ENCODE measurements at regions not wholly inside any gene's neighbourhood (a gene's known extent, or its start where the extent isn't known, plus 50 kb on each side); places are given as distances from the start of the nearest gene placed in this dataset.

DNA sequence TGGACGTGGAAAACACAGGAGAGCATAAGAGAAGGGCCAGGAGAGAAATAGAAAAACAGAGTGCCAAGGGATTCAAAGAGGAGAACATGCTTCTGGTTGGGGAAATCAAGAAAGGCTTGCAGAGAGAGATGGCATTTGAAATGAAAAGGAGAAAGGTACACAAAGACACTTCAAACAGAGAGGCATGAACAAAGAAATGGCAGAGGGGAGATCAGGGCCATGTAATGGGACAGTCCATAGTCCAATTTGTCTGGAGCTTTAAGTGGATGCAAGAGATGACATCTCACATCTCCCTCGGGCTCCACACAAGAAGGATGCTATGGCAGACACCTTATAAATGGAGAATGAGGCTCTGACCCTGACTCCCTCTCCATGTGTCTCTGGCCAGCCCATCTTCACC, 331.1 kb downstream of the MLLT3 start:
- DNase-seq (ENCODE audit: low read depth, low spot score) = no peak

DNA sequence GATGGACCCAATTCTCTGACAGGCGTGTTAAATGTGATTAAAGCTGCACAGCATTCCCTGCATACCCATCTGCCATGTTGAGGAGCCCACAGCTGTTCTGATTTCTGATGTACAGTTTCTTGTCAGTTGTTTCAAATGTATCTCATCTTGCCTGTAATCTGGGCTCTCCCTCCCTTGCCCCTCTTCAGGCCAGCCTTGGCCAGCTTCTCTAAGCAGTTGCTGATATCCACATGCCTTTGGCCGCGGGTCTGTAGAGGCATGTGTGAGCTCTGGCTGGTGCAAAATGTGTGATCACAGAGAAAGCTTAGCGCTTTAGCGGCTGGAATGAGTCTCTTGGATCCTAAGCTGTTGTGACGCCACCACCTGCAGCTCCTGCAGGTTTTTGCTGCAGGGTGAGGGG, 332.0 kb downstream of the MLLT3 start:
- DNase-seq (ENCODE audit: low read depth, low spot score) = no peak

DNA sequence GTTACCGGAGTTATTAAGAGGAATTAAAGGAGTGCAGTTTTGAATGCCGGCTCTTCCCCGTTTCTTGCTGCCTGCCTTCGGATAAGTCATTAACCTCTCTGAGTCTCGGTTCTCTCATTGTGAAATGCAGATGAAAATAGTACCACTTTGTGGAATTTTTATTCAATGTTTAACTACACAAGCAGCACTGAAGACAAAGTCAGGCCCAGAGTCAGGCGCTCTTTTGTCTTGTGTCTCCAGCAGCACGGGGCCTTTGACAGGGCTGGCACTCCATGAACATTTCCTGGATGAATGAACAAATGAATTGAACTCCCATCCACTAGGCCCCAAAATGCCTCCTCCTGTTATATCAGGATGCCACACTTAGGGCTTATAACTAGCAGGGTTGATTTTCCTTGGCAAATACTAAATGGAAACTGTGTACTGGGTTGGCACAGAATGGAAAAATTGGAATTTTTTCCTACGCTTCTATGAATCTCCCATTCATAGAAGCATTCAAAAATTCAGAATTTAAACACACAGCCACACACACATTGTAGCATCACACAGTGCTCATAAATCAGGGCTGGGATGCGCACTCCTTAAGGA, 332.8 kb downstream of the MLLT3 start:
- DNase-seq (ENCODE audit: low read depth, low spot score) = no peak

DNA sequence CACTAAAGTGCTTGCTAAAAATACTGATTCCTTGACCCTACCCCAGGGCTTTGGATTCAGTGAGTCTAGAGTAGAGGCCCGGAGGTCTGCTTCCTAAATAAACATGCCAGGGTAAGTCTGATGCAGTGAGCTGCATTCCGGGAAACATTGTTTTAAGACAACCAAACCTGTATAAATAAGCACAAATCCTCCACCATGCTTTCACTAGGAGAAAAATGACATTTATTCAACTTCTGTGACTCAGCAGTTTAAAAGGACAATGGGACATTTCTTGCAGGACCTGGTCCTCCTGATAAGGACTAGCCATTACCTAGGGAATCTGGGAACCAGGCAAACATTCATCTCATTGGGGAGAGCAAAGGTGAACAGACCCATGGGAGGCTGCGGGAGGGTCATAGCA, 335.3 kb downstream of the MLLT3 start:
- no peak for DNase-seq (ENCODE audit: low read depth, low spot score)

DNA sequence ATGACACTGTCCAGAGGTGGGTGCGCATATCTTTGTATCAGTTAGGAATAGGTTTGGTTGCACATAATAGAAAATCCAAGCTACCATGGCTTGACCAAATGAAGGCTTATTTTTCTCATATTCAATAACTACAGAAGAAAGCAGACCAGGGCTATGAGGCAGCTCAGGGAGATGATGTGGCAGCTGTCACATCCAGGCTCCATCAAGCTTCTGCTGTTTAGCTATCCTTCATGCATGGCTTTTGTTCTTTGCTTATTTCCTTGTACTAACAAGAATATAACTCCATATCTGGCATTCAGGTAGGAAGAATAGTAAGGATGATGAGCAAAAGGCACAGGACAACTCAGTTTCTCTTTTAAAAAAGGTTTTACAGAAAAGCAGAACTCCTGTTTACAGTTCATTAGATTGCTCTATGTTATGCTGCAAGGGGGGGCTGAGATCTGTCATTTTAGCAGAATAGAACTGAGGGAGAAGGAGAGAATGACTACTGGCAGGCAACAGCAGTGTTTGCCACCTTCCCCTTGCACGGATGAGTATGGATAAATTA, 336.1 kb downstream of the MLLT3 start:
- no peak for DNase-seq (ENCODE audit: low read depth, low spot score)

DNA sequence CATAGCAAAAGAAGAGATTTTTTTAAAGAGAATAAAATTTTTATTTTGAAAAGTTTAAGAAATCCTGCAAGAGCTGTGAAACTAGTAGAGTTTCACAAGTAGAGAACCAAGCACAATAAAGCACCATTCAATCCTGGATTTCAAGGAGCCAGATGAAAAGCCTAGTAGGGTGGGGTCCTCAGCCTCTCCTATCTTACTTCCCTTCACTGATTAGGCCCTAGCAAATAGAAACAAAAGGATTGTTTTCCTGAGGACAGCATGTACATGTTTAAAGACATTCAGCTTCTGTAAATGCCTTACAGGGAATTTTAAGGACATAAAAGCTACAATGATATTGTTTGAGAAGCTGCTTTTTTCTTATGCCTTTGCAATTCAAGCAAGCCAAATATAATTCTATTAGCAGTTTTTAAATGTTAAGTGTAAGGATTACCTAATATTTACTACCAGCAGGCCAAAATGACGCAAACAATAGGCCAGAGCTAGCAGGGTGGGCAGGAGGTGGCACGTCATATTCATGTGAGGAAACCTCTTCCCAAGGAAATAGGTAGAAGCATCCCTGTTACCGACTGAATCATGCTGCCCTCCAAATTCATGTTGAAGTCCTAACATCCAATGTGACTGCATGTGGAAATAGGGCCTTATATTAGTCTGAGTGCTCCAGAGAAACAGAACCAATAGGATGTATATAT, 337.6 kb downstream of the MLLT3 start:
- no peak for DNase-seq (ENCODE audit: low read depth, low spot score)

DNA sequence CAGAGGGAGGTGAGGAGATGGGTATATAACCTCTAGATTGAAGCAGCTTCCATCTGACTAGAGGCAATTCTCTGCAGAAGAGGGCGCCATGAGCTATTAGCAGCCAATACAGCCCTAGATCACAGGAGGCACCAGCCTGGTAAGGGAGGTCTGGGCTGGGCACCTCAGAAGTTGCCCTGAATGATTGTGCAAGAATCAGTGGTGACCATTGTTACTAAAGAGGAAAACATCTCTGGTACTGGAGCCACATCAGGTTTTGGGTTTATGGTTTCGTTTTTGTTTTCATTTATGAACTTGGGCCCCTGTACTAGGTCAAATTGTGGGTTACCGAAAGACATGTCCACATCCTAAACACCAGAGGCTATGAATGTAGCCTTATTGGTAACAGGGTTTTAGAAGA, 342.0 kb downstream of the MLLT3 start:
- no peak for DNase-seq (ENCODE audit: low read depth, low spot score)

DNA sequence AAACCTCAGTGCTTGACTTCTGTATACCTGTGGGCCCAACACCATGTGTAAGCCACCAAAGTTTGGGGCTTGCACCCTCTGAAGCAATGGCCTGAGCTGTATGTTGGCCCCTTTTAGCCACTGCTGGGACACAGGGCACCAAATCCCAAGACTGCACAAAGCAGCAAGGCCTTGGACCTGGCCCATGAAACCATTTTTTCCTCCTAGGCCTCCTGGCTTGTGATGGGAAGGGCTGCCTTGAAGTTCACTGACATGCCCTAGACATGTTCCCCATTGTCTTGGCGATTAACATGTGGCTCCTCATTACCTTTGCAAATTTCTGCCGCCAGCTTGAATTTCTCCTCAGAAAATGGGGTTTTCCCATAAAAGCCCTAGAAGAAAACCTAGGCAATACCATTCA, 345.5 kb downstream of the MLLT3 start:
- DNase-seq (ENCODE audit: low read depth, low spot score) = no peak

DNA sequence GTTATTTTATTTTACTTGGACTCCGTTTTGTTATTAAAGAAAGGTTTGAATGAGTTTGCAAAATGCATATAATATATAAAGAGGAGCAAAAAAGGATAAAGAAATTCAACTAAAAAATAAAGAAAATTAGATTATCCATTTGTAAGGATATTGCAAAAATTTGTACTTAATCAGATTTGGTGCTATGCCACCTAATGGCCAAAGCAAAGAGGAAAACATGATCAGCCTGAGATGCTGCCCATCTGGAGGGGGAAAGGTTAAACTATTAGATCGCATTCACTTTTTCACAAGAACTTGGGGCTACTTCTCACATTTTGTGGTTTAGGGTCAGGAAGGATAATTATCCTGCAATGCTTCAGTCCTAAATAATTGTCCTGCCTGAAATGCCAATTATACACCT, 350.6 kb downstream of the MLLT3 start:
- DNase-seq (ENCODE audit: low read depth, low spot score) = no peak

DNA sequence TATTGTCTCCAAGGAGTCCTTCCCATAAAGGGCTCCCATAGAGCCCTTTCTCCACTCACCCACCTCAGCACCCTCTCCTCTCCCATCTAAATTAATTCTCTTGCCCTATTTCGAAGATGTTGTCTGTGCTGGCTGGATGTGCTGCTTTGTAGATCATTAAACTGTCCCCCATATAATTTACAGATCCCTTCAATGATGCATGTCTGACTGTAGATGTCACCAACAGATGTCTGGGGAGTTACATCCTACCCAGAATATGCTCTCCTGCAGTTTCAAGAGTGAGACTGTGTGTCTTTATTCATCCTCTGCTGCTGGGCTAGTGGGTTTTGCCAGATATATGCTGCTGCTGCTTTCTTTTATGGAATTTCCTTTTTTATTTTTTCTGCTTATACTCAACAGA, 351.2 kb downstream of the MLLT3 start:
- no peak for DNase-seq (ENCODE audit: low read depth, low spot score)

DNA sequence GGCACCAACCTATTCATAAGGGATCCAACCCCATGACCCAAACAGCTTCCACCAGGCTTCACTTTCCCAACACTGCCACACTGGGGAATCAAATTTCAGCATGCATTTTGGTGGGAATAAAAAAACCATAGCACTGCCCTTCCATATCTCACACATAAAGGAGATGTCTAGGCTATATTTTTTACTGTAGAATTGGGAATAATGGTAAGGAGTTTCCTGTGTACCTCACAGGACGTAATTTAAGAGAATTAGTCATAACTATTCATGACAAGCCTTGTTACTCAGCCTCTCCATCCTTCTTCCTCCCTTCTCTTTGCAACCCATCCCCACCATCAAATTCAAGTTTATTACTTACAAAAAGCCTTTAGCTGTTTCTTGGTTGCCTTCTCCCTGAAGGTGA, 352.1 kb downstream of the MLLT3 start:
- DNase-seq (ENCODE audit: low read depth, low spot score) = no peak

DNA sequence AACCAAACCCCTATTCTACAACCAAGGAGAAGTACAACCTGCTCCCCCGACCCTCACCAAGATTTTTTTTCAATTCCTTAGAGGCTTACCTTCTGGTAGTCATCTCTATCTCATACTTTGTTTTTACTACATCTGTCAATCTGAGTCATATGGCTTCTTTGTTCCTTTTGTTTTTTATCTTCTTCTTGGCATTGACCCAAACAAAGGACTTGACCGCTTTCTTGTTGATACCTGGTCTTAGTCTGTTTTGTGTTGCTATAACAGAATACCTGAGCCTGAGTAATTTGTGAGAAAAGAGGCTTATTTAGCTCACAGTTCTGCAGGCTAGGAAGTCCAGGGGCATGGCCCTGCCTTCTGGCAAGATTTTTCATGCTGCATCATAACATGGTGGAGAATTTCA, 352.7 kb downstream of the MLLT3 start:
- no peak for DNase-seq (ENCODE audit: low read depth, low spot score)

DNA sequence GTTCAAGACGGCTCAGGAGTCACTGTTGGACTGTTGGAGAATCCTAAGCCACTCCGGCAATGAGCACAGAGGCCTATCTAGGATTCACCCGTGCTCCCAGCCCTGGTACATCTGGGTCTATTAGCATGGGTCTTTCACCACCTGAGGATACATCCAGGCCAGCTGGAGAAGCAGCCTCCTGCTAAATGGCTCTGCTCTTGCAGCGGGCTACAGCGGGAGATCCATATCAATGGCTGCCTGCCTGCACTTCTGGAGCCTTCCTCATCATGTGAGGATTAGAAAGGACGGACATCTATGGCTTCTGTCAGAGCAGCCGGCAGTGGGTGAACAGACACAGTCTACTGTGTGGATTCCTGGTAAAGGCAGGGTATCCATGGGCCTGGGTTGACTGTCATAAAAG, 357.4 kb downstream of the MLLT3 start:
- DNase-seq (ENCODE audit: low read depth, low spot score) = no peak

DNA sequence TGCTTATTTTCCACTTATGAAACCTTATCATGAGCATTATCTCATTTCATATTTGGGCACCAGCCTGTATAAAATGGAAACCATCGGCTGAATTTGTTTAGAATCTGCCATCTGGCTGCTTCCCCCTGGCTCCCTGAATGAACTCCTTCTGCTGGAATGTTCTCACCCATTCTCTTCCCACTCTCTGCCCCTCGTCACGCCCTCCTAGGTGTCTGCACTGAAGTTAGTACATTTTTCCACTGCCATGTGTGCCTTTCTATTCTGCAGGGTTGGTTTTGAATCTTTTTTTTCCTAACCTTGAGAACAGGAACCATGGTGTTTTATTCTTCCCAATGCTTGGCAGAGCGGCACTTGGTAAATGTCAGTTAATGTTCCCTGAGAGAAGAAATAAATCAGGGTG, 359.7 kb downstream of the MLLT3 start:
- no peak for DNase-seq (ENCODE audit: low read depth, low spot score)

DNA sequence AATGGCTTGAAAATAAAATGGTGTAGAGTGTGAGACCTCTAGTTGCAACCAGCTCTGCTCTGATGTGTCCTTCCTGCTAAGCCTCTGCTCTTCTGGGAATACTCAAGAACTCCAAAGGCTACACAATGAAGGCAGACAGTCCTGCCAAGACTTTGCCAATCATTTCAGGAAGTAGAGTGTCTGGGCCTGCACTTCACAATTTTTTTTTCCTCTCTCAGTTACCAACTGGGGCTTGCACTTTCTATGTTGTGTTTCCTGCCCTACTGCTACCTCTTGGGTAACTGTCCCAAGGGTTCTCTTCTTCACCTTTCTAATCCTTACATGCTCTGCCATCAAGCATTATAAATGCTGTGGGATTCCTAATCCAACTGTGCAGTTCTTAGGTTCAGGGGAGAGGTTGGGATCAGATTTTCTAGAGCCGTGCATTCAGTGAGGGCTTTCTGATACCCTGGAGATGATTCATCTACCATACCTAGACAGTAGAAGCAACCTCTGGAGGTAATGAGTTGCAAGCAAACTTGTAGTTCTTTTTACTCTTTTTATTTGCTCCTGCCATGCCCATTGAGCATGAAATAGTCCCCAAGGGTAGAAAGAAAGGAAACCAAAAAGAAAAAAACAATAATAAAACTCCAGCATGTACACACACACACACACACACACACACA, 365.9 kb downstream of the MLLT3 start:
- no peak for DNase-seq (ENCODE audit: low read depth, low spot score)

DNA sequence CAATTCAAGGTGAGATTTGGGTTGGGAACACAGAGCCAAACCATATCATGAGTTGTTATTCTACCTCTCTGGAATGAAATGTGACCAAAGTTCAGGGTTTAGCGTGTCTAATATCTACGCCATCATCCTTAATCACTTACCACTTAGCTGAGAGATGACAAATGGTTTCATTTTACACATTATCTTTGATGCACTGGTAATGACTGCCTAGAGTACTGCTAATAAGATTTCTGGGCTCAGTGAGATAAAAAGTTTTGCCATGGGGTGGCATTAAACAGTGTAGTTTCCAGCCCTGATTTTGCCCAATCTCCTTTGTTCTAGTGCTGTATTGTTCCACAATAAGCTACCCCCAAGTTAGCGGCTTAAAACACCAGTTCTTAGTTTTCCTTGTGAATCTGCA, 367.2 kb downstream of the MLLT3 start:
- no peak for DNase-seq (ENCODE audit: low read depth, low spot score)

DNA sequence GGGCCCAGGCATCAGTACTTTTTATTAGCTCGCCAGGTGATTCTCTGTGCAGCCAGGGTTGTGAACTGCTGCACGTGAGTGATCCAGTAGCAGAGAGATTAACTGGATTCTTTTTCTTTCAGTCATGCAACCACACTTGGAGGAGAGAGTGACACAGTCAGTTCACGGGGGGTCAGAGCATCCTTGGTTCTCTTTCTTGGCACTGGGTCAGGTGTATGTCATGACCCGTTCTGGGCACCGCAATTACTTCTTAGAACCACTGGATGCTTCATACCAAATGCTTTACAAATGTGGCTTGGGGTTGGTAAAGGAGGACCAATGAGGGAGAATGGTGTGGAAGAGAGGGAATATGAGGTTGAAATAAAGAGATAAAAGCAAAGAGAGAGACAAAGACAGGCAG, 368.7 kb downstream of the MLLT3 start:
- DNase-seq (ENCODE audit: low read depth, low spot score) = no peak

DNA sequence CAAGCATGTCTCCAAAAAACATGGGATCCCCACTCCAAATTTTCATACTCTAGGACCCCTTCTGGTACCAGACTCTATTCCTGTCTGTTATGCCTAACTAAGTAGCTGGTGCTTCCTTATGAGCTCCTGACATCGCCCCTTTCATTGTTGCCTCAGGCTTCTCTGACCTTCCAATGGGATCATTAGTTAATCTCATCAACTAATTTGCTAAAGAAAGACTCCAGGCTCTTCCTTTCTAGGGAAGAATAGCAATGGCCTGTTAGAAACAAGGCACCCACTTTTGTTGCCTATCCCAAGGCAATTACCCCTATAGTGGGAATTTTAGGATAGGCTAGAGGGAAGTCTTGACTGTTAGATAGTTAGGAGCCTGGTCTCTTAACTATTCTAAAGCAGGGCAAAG, 369.5 kb downstream of the MLLT3 start:
- DNase-seq (ENCODE audit: low read depth, low spot score) = no peak

DNA sequence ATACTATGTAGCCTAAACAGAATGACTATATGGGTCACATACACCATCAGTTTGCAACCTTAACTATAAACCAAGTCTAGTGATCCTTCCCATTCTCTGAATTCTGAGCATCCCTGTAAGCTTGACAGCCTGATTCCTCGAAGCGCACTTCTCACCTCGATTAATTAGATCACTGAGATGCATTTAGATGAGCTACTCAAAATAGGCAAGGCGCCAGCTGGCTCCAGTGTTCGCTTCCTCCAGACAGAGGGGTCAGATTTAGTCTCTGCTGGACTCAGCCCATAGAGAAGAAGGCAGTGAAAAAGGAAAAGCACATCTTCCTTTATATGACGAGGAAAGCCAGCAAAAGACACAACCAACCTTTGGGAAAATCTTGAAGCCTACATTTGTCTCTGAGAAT, 371.5 kb downstream of the MLLT3 start:
- DNase-seq (ENCODE audit: low read depth, low spot score) = no peak

DNA sequence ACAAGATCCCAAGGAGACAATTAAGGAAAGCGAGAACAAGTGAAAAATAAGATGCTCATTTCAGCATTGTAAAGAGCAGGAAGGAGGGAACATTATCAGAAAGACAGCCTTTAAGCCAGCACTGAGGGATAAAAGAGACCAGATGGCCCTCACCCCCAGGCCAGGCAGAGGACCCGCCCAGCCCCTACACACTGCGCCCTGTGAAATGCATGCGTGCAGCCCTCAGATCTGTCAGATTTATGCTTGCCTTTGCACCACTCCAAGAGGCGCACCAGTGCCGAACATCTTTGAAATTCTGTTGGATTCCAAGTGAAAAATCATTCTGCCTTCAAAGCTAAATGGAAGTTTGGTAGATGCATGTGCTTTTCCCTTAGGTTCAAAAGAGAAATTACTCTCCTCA, 378.0 kb downstream of the MLLT3 start:
- no peak for DNase-seq (ENCODE audit: low read depth, low spot score)

DNA sequence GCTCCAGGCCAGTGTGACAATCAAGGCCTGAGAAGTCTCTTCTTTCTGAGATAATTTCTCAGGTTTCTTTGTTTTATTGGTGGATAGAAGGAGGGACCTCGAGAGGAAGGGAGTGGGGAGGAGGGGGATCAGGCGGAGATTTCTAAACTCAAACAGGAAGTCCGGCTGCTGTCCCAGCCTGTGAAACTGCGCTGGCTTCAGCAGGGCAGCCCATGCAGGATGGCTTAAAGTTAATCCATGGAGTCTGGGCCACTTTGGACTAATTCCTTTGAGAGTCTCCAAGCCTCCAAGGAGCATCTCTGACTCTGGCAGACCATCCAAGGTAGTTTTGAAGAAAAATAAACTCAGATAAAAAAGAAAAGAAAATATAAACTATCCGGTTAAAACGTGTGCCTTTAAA, 378.5 kb downstream of the MLLT3 start:
- no peak for DNase-seq (ENCODE audit: low read depth, low spot score)

DNA sequence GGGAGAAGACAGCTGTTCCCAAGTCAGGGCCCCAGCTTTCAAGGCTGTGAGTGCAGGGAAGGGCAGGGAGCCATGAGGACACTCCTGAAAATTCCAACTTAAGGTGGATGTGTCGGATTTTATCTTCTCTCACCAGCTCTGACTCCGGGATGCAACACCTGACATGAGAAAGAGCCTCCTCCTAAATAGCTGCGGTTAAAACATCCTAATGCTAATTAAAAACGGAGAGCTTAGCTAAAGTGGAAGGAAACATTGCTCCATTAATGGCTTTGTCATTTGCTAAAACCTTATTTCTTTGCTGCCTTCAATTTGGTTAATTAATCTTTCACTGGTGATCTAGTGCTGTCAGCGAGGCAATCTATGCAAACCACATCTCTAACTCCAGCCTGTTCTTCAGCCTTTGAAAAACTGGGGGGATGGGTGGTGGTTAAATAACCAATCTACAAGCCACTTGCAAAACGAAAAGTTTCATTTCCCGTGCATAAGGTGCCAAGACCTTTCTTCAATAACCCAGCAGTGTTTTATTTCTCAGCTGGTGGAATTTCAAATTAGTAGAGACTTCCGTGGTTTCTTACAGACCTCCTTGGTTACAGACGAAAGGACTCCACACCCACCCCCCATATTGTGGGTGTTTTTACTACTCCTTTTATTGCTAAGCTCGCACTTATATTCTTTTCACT, 379.6 kb downstream of the MLLT3 start:
- DNase-seq (ENCODE audit: low read depth, low spot score) = peak; percentile 2

DNA sequence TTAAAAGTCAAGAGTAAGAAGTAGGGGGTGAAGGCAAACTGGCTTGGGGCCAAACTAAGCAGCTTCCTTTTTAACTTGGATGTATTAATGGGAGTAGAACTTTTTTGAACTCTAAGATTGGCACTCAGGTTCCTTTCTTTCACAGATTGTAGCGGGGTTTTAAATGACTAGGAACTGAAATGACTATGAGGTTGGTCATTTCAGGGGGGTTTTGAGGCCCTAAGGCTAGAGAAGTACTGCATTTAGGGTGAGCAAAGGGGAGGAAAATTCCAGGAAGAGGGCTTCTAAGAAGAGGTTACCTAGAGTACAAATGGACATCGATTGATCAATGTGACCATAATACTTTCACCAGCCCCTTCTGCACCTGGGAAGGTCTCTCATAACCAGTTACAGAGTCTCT, 381.8 kb downstream of the MLLT3 start:
- no peak for DNase-seq (ENCODE audit: low read depth, low spot score)

All from activated CD4-positive, CD25-positive, alpha-beta regulatory T cell treated with anti-CD3 and anti-CD28 coated beads, Interleukin-2, amount 50 U/mL, for 16 hours (primary cell).